Glutamatergic neuron (in vitro differentiated cells): ENCODE measurements at regions not wholly inside any gene's neighbourhood (a gene's known extent, or its start where the extent isn't known, plus 50 kb on each side); places are given as distances from the start of the nearest gene placed in this dataset.

Source experiments
- DNase-seq: peaks from one replicate; pipeline ENCODE4 v3.0.0; 2022
- H3K27ac Mint-ChIP-seq: one replicate; pipeline ENCODE4 v1.8.0; 2020; ENCODE audit warnings: mild to moderate bottlenecking, mixed read lengths, inconsistent platforms; ENCODE audit not compliant: unreplicated experiment
- H3K27me3 Mint-ChIP-seq: one replicate; pipeline ENCODE4 v1.8.0; 2020; ENCODE audit warnings: mild to moderate bottlenecking, moderate library complexity, mixed read lengths, inconsistent platforms; ENCODE audit not compliant: unreplicated experiment
- H3K36me3 Mint-ChIP-seq: one replicate; pipeline ENCODE4 v1.8.0; 2020; ENCODE audit warnings: mild to moderate bottlenecking, mixed read lengths, inconsistent platforms; ENCODE audit not compliant: unreplicated experiment
- H3K4me1 Mint-ChIP-seq: one replicate; pipeline ENCODE4 v1.8.0; 2020; ENCODE audit warnings: mild to moderate bottlenecking, low read depth, mixed read lengths, inconsistent platforms; ENCODE audit not compliant: unreplicated experiment
- H3K4me3 Mint-ChIP-seq: one replicate; pipeline ENCODE4 v1.8.0; 2020; ENCODE audit warnings: mild to moderate bottlenecking, mixed read lengths, inconsistent platforms; ENCODE audit not compliant: unreplicated experiment
- H3K9me3 Mint-ChIP-seq: one replicate; pipeline ENCODE4 v1.8.0; 2020; ENCODE audit warnings: mild to moderate bottlenecking, moderate library complexity, mixed read lengths, inconsistent platforms; ENCODE audit not compliant: unreplicated experiment
- TF ChIP-seq, protein P1 (sequence below): fragments of 200-600 bp; sonication (generic); IDR thresholded peaks from one replicate; pipeline ENCODE4 v1.5.0; 2021; ENCODE audit not compliant: partially characterized antibody, unreplicated experiment

DNA sequence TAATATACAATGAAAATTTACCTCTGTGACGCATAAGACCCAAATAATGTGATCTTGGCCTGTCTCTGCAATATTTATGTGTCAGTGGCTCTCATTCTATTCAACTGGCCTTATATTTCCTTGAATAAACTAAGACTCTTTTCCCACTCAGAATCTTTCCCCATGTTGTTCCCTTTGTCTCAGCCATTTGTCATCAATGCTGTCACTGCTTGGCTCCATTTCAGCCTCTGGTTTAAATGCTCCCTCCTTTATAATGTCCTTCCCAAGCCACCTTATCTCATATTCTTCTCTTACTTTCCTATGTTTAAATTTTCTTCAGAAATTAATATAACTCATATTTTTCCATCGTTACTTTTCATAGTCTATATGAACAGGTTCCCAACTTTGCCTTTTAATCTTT lies 158.3 kb upstream of the DTNA start:
- TF ChIP-seq, protein P1, sequence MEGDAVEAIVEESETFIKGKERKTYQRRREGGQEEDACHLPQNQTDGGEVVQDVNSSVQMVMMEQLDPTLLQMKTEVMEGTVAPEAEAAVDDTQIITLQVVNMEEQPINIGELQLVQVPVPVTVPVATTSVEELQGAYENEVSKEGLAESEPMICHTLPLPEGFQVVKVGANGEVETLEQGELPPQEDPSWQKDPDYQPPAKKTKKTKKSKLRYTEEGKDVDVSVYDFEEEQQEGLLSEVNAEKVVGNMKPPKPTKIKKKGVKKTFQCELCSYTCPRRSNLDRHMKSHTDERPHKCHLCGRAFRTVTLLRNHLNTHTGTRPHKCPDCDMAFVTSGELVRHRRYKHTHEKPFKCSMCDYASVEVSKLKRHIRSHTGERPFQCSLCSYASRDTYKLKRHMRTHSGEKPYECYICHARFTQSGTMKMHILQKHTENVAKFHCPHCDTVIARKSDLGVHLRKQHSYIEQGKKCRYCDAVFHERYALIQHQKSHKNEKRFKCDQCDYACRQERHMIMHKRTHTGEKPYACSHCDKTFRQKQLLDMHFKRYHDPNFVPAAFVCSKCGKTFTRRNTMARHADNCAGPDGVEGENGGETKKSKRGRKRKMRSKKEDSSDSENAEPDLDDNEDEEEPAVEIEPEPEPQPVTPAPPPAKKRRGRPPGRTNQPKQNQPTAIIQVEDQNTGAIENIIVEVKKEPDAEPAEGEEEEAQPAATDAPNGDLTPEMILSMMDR: no peak
- no peak overlapping the region for H3K27ac Mint-ChIP-seq
- peaks cover 5% of the 10 kb centered on the region for H3K4me1 Mint-ChIP-seq
- H3K36me3 Mint-ChIP-seq: no peaks in the 10 kb centered on the region
- no peak for DNase-seq
- H3K4me3 Mint-ChIP-seq: no peak overlapping the region
- peaks cover 1% of the 10 kb centered on the region for H3K9me3 Mint-ChIP-seq
- peaks cover 1% of the 10 kb centered on the region for H3K27me3 Mint-ChIP-seq

DNA sequence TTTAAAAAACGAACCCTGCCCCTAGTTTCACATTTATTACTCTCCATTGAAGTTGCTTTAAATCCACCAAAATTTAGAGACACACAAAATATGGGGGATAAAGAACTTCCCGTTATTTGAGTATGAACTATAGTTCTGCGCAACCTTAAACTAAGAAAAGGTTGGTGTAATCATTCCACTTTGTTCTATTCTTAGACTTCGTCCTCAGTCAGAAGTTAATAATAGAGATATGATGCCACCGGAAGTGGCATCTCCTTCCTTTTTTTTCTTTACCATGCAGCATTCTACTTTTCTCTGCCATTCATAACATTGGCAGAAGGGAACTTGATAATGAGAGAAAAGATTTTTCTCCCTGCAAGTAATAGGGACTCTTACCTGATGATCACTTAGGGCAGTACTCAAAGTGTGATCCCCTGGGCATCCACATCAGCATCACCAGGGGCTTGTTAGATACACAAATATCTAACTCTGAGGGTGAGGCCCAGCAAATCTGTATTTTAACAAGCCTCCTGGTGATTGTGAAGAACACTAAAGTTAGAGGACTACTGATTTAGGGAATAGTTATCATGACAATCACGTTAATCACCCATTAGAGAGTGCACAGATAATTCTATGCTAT lies 147.7 kb upstream of the DTNA start:
- no peak overlapping the region for H3K27ac Mint-ChIP-seq
- no peak for DNase-seq
- H3K4me3 Mint-ChIP-seq: no peak overlapping the region
- peaks cover 2% of the 10 kb centered on the region for H3K9me3 Mint-ChIP-seq
- no peaks in the 10 kb centered on the region for H3K4me1 Mint-ChIP-seq
- no peaks in the 10 kb centered on the region for H3K27me3 Mint-ChIP-seq
- H3K36me3 Mint-ChIP-seq: no peaks in the 10 kb centered on the region
- TF ChIP-seq, protein P1: no peak

DNA sequence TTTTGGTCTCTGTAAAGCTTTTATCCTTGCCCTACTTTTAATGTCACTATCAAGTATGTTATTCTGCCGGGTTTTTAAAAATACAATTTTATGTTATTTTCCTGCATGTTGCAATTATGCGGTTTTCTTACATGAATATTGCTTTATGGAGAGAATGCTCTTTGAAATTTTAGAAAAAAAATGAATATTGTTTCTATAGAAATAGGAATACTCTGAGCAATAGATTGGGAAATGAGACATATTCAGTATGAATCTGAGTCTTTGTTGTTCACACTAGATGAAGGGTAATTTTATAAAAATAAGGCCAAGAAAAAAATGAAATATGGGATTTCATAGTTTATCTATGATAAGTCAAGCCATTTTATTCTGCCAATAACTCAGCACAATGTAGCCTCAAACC lies 142.2 kb upstream of the DTNA start:
- H3K36me3 Mint-ChIP-seq: no peaks in the 10 kb centered on the region
- no peak for DNase-seq
- H3K4me3 Mint-ChIP-seq: no peak overlapping the region
- H3K27ac Mint-ChIP-seq: no peak overlapping the region
- peaks cover 2% of the 10 kb centered on the region for H3K9me3 Mint-ChIP-seq
- TF ChIP-seq, protein P1: no peak
- H3K4me1 Mint-ChIP-seq: no peaks in the 10 kb centered on the region
- peaks cover 2% of the 10 kb centered on the region for H3K27me3 Mint-ChIP-seq

DNA sequence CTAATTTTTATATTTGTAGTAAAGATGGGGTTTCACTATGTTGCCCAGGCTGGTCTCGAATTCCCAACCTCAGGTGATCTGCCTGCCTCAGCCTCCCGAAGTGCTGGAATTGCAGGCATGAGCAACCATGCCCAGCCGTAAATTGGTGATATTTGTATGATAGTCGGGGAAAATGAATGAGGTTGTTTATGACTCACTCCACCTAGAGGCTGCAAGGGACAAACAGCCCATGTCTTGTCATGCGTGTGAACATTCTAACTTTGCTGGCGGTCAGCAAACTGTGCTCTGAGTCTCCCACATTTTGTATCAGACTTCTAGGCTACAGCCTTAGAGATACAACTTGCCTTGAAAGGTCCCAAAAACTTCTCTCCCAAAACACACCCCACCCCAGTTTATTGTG lies 133.5 kb upstream of the DTNA start:
- TF ChIP-seq, protein P1: no peak
- no peaks in the 10 kb centered on the region for H3K4me1 Mint-ChIP-seq
- no peak for DNase-seq
- no peaks in the 10 kb centered on the region for H3K27me3 Mint-ChIP-seq
- no peak overlapping the region for H3K27ac Mint-ChIP-seq
- peaks cover 2% of the 10 kb centered on the region for H3K9me3 Mint-ChIP-seq
- no peaks in the 10 kb centered on the region for H3K36me3 Mint-ChIP-seq
- H3K4me3 Mint-ChIP-seq: no peak overlapping the region

DNA sequence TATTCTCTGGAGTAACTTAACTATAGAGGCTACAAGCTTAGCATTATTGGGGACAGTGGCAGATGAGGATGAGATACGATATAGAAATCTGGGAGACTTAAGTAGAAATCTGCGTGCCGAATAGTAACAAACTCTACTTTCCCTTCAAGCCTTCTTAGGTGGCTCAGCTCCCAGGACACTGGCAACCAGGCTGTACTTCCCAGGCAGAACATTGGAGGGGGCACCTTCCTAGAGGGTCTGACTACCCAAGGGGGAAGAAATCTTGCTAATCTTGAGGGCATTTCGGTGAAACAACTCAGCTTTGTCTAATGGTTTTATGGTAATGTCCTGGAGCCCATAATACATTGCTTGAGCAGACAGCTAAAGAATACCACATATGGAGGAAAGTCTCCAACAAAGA lies 126.2 kb upstream of the DTNA start:
- Mint-ChIP-seq H3K4me1 (no peaks in the 10 kb centered on the region), H3K9me3 (peaks cover 2% of the 10 kb centered on the region), H3K36me3 (no peaks in the 10 kb centered on the region), H3K4me3 (no peak overlapping the region), H3K27me3 (peaks cover 2% of the 10 kb centered on the region), H3K27ac (no peak overlapping the region)
- TF ChIP-seq, protein P1: no peak
- no peak for DNase-seq
